Ecto neural progenitor cell (in vitro differentiated cells): ENCODE measurements at regions not wholly inside any gene's neighbourhood (a gene's known extent, or its start where the extent isn't known, plus 50 kb on each side); places are given as distances from the start of the nearest gene placed in this dataset.
"Not testable (repeated sequence)": the region's sequence is repeated elsewhere in the genome, so short reads cannot be mapped to it uniquely, and the experiment has no call there.

Experiments used
- DNase-seq: peaks from one replicate; pipeline ENCODE4 v3.0.0-alpha.2; 2018; ENCODE audit warnings: low spot score

DNA sequence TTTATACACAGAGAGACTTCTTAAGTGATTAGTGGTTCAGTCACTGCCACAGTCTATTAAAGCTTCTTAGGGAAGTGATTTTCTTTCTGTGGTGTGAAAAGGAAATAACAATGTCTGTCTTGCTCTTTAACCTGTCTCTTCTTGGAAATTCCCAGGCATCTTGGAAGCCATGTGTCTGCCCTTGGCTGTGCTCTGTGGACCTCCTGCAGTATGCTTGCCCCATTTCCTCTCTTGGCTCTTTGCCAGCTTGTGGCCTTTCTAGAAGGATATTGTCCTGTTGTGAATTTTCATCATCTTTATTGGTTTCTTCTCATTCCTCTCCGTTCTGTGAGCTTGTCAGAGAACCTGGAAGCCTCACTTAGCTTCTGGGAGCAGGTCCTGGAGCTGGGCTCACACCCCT lies 338.4 kb upstream of the C2CD4B start:
- no peak for DNase-seq

DNA sequence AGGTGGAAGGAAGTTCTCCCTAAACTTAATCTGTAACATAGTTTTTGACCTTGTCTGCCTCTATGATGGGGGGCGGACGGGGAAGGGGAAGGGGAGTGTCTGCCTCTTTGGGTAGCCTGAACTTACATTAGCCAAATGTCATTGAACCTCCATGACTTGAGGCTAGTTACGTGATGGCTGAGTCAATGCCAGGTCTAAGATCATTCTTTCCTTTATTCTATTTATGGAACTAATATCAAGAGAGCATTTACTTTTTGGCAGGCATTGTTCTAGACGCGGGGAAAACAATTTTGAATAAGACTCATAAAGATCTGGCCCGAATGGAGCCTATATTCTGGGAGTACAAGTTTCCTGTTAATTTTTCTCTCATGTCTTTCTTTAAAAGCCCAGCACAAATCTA lies 340.7 kb upstream of the C2CD4B start:
- DNase-seq = no peak

DNA sequence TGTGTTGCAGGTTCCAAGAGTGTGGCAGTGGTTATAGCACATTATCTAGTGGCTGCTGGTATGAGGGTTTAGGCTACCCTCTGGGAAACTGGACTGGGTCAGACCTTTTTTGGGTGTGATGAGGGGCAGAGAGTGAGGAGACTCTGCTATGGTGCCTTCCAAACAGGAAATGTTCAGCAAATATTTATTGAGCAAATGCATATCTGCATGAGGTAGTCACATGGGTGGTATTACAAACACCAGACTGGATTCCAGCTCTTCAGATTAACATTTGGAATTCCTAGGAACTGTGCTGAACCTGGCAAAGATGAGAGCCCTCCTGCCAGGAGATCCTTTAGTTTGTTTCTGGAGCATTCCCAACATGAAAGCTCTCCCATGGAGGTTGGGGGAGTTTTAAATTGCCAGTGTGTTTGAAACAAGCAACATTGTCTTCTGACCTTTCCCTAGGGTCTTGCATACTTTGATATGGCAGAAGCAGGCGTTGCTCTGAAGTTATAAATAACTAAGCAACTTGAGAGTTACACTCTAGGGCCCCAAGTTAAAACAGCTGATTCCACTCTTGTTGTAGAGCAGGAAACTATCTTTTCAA lies 341.2 kb upstream of the C2CD4B start:
- DNase-seq = no peak

DNA sequence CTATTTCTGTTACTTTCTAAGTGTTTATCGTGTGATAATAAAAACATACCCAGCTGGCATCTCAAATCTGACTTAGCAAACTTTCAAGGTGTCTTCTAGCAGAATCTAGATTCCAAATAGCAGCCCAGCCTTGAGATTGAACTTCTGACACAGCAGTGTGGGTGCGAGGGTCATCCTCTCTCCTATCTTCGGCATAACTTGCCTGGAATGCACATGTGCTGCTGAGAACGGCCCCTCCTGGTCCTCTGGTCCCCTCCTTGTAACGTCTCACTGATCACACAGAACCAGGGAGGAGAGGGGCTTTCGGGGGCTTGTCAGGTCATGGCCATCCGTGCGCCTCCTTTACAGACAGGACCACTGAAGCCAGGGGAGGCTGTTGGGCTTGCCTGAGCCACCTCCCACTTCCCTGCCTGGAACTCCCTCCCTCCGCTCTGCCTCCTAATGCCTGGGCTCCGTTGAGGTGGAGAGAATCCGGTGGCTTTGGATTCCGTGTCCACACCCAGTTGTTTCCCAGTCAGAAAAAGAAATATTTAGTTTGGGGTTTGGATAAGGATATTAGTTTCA lies 344.4 kb upstream of the C2CD4B start:
- no peak for DNase-seq

DNA sequence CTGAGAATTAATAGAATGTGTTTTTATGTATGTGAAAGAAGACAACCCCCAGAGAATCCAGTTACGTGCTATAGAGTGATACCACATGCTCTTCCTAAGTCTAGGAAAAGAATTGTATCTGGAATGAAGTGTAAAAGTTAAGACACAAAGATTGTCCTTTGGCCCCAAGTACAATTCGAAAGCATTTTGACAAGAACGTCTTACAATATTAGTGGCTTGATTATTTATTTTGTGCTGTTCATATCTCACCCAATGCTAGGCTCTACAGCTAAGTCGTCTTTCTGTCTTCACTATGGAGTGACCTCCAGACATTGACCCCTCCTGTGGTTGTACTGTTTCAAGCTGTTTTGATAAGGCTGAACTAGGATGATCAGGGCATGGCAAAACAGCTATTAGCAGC lies 345.7 kb upstream of the C2CD4B start:
- no peak for DNase-seq

DNA sequence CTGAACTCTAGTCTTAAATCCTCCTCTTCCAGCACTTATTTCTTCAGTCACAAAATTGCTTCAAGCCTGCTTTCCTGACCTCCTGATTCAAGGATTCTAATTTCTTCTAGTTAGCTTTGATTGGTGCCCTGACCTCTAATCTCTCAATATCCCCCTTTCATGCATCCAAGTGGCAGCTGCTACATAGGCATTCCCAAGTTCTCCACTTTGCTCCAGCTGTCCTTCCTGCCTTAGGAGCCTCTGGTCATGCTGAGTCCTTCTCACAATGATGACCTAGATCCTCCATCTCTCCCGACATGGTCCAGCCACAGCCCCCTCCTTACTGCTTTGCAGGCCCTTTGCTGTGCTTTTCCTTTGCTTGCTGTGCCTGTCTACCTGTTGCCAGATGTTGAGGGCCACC lies 347.8 kb upstream of the C2CD4B start:
- no peak for DNase-seq

DNA sequence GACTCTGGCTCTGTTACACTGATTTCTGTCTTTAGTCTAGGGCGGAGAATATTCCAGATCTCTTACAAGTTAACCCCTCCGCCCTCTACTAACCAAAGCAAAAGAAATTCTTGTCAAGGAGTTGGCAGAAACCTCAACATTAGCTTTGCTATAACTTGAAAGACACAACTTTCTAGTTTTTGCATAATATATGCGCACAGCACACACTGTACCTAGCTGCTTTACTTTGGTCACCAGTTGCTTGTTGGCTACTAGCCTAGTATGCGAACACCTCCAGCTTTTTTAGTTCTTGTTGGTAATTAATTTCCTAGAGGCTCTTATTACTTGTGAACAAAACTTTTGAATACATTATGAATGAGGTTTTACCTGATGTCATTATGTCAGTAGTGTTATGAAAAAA lies 348.8 kb upstream of the C2CD4B start:
- DNase-seq = no peak

DNA sequence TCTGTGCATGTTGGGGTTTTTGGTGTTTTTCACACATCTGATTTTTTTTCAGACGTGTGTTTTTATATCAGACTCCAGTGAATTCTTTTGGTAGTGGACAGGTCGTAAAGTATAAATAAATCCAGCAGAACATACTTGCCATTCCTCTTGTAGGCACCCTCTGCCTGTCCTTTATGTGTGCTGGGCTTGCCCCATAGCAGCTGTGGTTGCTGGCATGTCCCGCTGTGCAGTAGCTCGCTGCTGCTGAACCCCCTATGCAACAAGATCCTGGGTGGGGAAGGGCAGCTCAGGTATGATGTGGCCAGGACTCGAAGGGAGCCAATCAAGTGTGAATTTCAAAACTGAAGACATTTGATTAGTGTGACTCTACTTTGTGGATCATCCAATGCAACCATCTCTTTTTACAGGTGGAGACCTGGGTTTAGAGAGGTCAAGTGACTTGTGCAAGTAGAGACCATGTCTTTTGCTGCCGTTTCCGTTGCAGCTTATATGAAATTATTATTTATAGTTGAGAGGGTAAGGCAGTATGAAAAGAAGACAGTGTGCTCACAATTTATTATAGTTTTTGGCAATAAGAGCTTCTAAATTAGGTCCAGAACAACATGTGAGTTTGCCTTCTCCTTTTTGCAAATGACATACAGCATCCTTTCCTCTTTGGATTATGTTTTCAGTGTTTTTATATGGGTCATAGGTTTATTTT lies 350.8 kb upstream of the C2CD4B start:
- no peak for DNase-seq

DNA sequence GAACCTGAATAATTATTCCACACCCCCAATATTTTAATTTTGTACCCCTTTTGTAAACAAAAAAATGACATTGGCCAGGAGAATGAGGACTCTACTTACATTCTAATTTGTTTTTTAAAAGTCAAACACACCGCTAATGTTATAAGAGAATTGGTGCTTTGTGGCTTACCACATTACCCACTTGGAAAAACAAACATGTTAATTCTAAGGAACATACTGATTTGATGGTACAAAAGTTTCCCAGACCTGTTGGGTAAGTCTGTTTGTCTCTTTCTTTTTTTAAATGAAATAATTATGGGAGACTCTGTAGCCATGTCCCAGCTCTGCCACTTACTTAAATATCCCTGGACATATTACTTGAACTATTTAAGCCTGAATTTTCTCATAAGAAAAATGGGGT lies 352.5 kb upstream of the C2CD4B start:
- DNase-seq = no peak

DNA sequence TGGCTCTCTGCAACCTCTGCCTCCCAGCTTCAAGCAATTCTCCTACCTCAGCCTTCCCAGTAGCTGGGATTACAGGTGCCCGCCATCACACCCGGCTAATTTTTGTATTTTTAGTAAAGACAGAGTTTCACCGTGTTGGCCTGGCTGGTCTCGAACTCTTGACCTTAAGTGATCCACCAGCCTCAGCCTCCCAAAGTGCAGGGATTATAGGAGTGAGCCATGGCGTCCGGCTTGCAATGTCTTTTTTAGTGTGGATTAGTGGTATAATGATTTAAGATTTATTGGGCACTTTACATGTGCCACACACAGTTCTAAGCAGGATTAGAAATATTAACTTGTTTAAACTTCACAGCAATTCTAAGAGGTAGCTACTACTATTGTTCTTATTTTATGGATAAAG lies 353.6 kb upstream of the C2CD4B start:
- DNase-seq = not testable (repeated sequence)

DNA sequence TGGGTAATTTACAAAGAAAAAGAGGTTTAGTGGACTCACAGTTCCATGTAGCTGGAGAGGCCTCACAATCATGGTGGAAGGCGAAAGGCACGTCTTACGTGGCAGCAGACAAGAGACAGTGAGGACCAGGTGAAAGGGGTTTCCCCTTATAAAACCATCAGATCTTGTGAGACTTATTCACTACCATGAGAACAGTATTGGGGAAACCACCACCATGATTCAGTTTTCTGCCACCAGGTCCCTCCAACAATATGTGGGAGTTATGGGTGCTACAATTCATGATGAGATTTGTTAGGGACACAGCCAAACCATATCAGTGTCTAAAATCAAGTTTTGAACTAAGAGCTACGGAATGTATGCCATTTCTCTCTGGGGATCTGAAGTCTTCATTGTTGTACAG lies 354.8 kb upstream of the C2CD4B start:
- DNase-seq = no peak

DNA sequence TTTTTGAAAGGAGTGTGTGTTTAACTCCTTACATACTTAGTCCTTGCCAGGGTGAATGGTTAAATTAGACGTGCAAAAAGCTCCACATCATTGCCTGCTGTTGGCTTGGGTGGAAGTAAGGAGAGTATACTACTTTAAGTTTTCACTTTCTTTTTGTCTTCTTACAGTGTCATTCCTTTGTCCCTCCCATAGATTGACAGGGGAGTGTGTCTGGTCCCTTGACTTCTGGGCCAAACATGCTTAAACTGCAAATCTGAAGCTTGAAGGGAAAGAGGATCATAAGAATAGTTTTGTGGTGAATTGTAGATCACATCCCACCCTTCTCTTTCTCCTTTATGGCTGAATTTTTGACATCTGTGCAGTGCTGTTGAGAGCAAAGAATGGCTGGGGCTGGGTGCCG lies 355.8 kb upstream of the C2CD4B start:
- DNase-seq = no peak

DNA sequence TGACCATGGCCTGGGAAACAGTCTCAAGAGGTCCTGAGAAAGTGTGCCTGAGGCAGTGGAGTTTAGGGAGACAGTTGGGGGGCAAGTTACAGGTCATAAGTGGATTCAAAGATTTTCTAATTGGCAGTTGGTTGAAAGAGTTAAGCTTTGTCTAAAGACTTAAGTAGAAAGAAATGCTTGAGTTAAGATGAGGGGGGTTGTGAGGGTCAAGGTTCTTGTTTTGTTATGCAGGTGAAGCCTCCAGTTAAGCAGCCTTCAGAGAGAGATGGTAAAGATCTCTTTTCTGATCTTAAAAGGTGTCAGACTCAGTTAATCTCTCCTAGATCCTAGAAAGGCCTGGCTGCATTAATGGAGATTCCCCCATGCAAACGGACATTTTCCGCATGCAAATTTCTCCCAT lies 356.3 kb upstream of the C2CD4B start:
- DNase-seq = no peak

DNA sequence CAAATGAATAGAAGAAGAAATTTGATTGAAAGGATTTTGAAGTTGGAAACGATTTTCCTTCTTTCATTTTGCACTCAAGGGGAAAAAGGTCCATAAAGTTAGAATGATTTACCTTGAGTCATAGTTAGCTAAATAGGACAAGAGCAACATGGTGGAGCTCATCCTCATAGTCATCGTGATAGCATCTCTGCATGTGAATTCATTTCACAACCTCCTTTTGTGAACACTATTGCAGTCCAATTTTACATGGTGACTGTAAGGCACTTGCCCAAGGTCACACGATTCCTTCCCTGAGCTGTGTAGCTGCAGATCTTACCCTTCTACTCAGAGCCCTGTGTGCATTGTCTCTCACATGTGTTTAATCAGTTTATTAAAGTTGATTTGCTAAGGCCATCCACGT lies 359.8 kb upstream of the C2CD4B start:
- DNase-seq = no peak

DNA sequence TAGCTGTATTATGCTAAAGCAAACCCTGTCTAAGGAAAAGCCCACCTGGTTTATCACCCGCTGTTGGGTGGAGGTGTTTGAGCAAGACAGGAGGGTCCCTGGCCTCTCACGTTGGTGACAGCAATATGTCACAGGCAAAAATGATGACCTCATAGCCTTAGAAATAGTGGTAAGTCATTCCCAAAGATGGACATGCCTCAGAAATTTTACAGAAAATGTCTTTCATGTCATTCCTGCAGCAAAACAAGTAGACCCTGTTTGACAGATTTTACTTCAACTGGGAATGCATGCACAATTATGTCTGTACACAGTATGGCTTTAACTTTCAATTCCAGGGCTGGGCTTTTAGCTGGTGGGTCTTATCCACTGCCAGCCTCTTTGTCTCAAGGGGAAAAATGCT lies 362.3 kb upstream of the C2CD4B start:
- no peak for DNase-seq

DNA sequence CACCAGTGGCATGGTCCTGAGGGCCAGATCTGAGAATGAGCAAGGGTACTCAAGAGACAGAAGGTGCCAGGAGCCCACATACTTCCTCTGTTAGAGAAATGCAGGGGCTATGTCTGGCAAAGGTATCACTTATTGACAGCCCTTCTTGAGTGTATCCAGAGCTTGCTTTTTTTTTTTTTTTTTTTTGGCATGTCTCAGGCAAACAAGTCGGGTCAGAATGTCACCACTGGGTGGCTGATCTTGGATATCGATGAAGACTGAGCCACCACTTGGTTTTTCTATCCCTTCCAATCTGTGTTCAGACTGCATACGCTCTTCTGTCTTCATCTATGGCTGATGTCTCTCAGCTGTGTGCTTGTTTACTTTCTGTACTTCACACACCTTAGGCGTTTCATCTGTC lies 363.4 kb upstream of the C2CD4B start:
- DNase-seq = no peak

DNA sequence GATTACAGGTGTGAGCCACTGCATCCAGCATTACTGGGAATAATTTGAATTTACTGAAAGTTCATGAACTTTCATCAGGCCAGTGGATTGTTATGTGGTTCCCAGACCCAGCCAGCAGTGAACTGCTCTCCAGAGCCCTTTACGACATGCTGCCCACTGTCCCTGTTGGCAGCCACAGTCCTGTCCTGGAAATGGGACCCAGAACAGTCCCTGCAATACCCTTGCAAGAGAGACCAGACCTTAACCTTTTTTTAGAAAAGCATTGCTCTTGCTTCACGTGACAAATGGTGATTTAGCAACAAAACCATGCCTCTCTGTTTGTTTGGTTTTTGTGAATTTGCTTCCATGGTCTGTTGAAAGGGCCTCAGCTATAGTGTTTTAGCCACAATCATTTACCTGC lies 367.3 kb upstream of the C2CD4B start:
- DNase-seq = no peak

DNA sequence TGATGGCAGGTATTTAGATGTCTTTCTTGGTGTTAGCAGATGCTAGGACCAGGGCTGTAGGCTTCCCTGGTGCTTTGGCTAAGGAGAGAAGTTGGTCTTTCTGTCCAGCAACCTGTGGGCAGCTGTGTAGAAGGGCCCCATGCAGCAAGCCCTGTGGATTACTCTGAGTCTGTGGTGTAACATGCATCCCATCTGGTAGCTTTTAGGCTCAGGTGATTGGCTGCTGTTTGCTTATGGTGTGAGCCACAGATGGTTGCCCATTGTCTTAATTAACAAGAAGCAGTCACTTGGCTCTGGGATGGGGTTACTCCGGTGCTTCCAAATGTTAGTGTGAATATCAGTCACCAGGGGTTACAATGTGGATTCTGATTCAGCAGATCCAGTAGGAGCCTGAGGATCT lies 368.6 kb upstream of the C2CD4B start:
- DNase-seq = no peak

DNA sequence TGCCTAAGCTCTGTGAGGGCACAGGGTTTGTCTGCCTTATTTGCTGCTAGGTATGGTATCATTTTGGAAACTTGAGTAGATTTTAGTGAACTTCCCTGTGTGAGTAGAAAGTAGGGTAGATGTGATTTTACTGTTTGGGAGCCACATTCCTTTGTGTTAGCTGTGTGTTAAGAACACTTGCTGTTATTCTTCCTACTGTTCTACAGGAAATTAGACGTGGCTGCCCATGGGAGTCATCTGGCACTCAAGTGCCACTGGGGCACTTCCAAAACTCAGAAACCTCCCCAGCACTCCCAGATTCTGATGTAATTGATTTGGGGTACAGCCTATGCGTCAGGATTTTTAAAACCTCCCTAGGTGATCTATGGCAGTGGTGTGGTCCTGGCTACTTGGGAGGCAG lies 369.9 kb upstream of the C2CD4B start:
- DNase-seq = no peak

DNA sequence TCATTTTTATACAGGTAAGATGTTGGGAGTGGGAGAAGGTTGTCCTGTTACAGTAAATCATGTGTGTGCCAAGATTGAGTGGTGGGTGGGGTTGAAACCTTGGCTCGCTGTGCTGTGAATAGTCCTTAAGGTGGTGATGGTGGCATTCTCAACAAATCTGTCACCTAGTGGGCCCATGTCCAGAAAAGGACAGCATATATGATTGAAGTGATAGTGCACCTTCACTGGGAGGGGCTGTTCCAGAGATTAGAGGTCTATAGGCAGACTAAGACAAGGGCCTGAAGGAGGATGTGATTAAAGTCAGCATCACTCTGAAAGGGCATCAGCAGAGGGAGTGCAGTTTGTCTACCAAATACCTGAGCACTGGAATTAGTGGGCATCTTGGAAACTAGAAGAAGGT lies 374.2 kb upstream of the C2CD4B start:
- DNase-seq = no peak

DNA sequence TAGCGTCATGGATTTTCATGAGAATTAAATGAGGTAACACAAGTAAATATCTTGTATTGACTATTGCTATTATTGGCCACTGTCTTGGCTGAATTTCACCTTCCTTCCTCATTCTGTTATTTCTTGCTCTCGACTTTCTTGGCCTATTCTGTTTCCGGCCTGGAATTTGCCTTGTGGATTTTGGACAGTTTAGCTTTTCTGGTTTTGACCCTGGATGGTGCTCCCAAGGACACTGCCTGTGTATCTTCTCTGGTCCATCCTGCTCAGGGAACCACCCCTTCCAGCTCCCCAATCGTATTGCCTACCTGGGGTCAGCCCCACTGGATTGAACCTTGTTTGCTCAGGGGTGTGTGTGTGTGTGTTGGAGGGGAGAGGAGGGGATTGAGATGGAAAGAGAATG lies 376.2 kb upstream of the C2CD4B start:
- DNase-seq = no peak

DNA sequence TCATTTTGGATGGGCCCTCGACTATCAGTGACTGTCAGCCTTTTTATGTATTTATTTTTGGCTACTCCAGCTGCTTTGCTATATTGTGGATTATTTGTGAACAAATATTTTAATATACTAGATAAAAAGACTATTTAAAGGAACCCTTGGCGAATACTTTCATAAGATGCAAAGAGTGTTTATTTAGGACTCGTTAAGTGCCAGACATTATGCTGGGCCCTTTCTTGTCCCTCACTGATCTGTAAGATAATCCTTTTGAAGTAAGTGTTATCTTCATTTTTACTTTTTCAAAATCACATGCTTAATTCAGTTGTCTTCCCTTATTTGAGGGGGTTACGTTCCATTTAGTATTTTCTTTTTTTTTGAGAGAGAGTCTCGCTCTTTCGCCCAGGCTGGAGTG lies 376.8 kb upstream of the C2CD4B start:
- DNase-seq = no peak

DNA sequence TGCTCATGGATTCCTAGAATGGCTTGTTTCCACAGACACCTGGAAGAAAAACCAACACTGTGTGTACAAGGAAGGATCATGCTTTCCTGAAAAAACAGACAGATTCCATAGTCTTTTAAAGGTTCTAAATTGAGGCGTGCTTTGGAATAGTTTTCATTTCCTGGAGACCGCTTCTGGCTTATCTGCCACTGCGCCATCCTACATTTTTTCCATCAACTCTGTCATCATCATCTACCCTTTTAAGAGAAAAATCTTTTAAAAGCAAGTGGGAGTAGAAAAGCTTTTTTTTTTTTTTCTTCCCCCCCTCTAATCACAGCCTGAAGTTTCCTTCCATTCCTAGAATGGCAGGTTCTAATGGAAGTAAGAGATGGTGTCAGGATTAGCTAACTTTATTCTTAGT lies 379.4 kb upstream of the C2CD4B start:
- DNase-seq = no peak
